Glutamatergic neuron (in vitro differentiated cells): ENCODE measurements at regions not wholly inside any gene's neighbourhood (a gene's known extent, or its start where the extent isn't known, plus 50 kb on each side); places are given as distances from the start of the nearest gene placed in this dataset.

Experiments
- DNase-seq: peaks from one replicate; pipeline ENCODE4 v3.0.0; 2022
- H3K27ac Mint-ChIP-seq: one replicate; pipeline ENCODE4 v1.8.0; 2020; ENCODE audit warnings: mild to moderate bottlenecking, mixed read lengths, inconsistent platforms; ENCODE audit not compliant: unreplicated experiment
- H3K27me3 Mint-ChIP-seq: one replicate; pipeline ENCODE4 v1.8.0; 2020; ENCODE audit warnings: mild to moderate bottlenecking, moderate library complexity, mixed read lengths, inconsistent platforms; ENCODE audit not compliant: unreplicated experiment
- H3K36me3 Mint-ChIP-seq: one replicate; pipeline ENCODE4 v1.8.0; 2020; ENCODE audit warnings: mild to moderate bottlenecking, mixed read lengths, inconsistent platforms; ENCODE audit not compliant: unreplicated experiment
- H3K4me1 Mint-ChIP-seq: one replicate; pipeline ENCODE4 v1.8.0; 2020; ENCODE audit warnings: mild to moderate bottlenecking, low read depth, mixed read lengths, inconsistent platforms; ENCODE audit not compliant: unreplicated experiment
- H3K4me3 Mint-ChIP-seq: one replicate; pipeline ENCODE4 v1.8.0; 2020; ENCODE audit warnings: mild to moderate bottlenecking, mixed read lengths, inconsistent platforms; ENCODE audit not compliant: unreplicated experiment
- H3K9me3 Mint-ChIP-seq: one replicate; pipeline ENCODE4 v1.8.0; 2020; ENCODE audit warnings: mild to moderate bottlenecking, moderate library complexity, mixed read lengths, inconsistent platforms; ENCODE audit not compliant: unreplicated experiment
- CTCF ChIP-seq: fragments of 200-600 bp; sonication (generic); IDR thresholded peaks from one replicate; pipeline ENCODE4 v1.5.0; 2021; ENCODE audit not compliant: partially characterized antibody, unreplicated experiment

GRCh38 chr2:12915787-12916186 is 199.1 kb downstream of the TRIB2 start:
- no peak overlapping the region for H3K27ac Mint-ChIP-seq
- TF ChIP-seq CTCF = no peak

GRCh38 chr2:12918138-12918834 is 201.6 kb downstream of the TRIB2 start:
- Mint-ChIP-seq H3K27ac (no peak overlapping the region), H3K4me1 (peaks cover 4% of the 10 kb centered on the region), H3K27me3 (no peaks in the 10 kb centered on the region)

More at GRCh38 chr2:12915787-12916186, 199.1 kb downstream of the TRIB2 start:
- no peak overlapping the region for H3K4me3 Mint-ChIP-seq
- H3K4me1 Mint-ChIP-seq = no peaks in the 10 kb centered on the region
- H3K9me3 Mint-ChIP-seq = no peaks in the 10 kb centered on the region
- peaks cover under 1% of the 10 kb centered on the region for H3K36me3 Mint-ChIP-seq
- H3K27me3 Mint-ChIP-seq = no peaks in the 10 kb centered on the region
- no peak for DNase-seq

GRCh38 chr2:12918835-12919445 is 202.2 kb downstream of the TRIB2 start:
- no peaks in the 10 kb centered on the region for H3K9me3 Mint-ChIP-seq
- TF ChIP-seq CTCF = no peak
- no peaks in the 10 kb centered on the region for H3K36me3 Mint-ChIP-seq
- no peak for DNase-seq
- H3K27me3 Mint-ChIP-seq = no peaks in the 10 kb centered on the region
- H3K4me3 Mint-ChIP-seq = no peak overlapping the region
- peaks cover 5% of the 10 kb centered on the region for H3K4me1 Mint-ChIP-seq
- H3K27ac Mint-ChIP-seq = no peak overlapping the region

More at GRCh38 chr2:12918138-12918834, 201.6 kb downstream of the TRIB2 start:
- no peak for DNase-seq
- H3K4me3 Mint-ChIP-seq = no peak overlapping the region
- no peak for TF ChIP-seq CTCF
- no peaks in the 10 kb centered on the region for H3K9me3 Mint-ChIP-seq
- H3K36me3 Mint-ChIP-seq = no peaks in the 10 kb centered on the region

GRCh38 chr2:12921321-12921720 is 204.6 kb downstream of the TRIB2 start:
- H3K4me3 Mint-ChIP-seq = no peak overlapping the region
- no peaks in the 10 kb centered on the region for H3K36me3 Mint-ChIP-seq
- H3K9me3 Mint-ChIP-seq = no peaks in the 10 kb centered on the region
- TF ChIP-seq CTCF = no peak
- no peak for DNase-seq
- no peaks in the 10 kb centered on the region for H3K27me3 Mint-ChIP-seq
- no peak overlapping the region for H3K27ac Mint-ChIP-seq
- peaks cover 11% of the 10 kb centered on the region for H3K4me1 Mint-ChIP-seq
